ENCODE measurements at regions not wholly inside any gene's neighbourhood (a gene's known extent, or its start where the extent isn't known, plus 50 kb on each side); places are given as distances from the start of the nearest gene placed in this dataset.

- DNase-seq (ENCODE audit: low read depth): no peak
Measured at GRCh38 chr21:36532769-36533467, 53.0 kb upstream of the CLDN14 start.

- DNase-seq (ENCODE audit: low read depth): no peak
Measured at GRCh38 chr21:36533468-36533848, 53.5 kb upstream of the CLDN14 start.

GRCh38 chr21:36534656-36535055 is 54.7 kb upstream of the CLDN14 start:
- DNase-seq (ENCODE audit: low read depth): no peak

- no peak for DNase-seq (ENCODE audit: low read depth)
Measured at GRCh38 chr21:36535618-36536241, 55.8 kb upstream of the CLDN14 start.

GRCh38 chr21:36538761-36539160 is 58.8 kb upstream of the CLDN14 start:
- DNase-seq (ENCODE audit: low read depth): no peak

- DNase-seq (ENCODE audit: low read depth): no peak
Measured at GRCh38 chr21:36539434-36540150, 59.7 kb upstream of the CLDN14 start.

- no peak for DNase-seq (ENCODE audit: low read depth)
Measured at GRCh38 chr21:36540700-36541099, 60.8 kb upstream of the CLDN14 start.

GRCh38 chr21:36541721-36542139 is 61.8 kb upstream of the CLDN14 start:
- DNase-seq (ENCODE audit: low read depth): no peak

- DNase-seq (ENCODE audit: low read depth): no peak
Measured at GRCh38 chr21:36542312-36543101, 62.6 kb upstream of the CLDN14 start.

GRCh38 chr21:36543924-36544323 is 64.0 kb upstream of the CLDN14 start:
- no peak for DNase-seq (ENCODE audit: low read depth)

- no peak for DNase-seq (ENCODE audit: low read depth)
Measured at GRCh38 chr21:36544545-36544944, 64.6 kb upstream of the CLDN14 start.

GRCh38 chr21:36545776-36546511 is 66.0 kb upstream of the CLDN14 start:
- no peak for DNase-seq (ENCODE audit: low read depth)

GRCh38 chr21:36547464-36547863 is 67.5 kb upstream of the CLDN14 start:
- DNase-seq (ENCODE audit: low read depth): no peak

- DNase-seq (ENCODE audit: low read depth): no peak
Measured at GRCh38 chr21:36548866-36549265, 68.9 kb upstream of the CLDN14 start.

GRCh38 chr21:36549470-36549869 is 69.5 kb upstream of the CLDN14 start:
- DNase-seq (ENCODE audit: low read depth): no peak

GRCh38 chr21:36550761-36551160 is 70.8 kb upstream of the CLDN14 start:
- no peak for DNase-seq (ENCODE audit: low read depth)

GRCh38 chr21:36551321-36551720 is 71.4 kb upstream of the CLDN14 start:
- DNase-seq (ENCODE audit: low read depth): no peak

- peak; percentile 71 for DNase-seq (ENCODE audit: low read depth)
Measured at GRCh38 chr21:36551731-36552433, 72.0 kb upstream of the CLDN14 start.

- no peak for DNase-seq (ENCODE audit: low read depth)
Measured at GRCh38 chr21:36552434-36552785, 72.5 kb upstream of the CLDN14 start.

GRCh38 chr21:36553406-36553805 is 73.5 kb upstream of the CLDN14 start:
- no peak for DNase-seq (ENCODE audit: low read depth)
